Activated CD4-positive, alpha-beta T cell treated with anti-CD3 and anti-CD28 coated beads, Interleukin-2, amount 50 U/mL, for 16 hours (primary cell): ENCODE measurements at regions not wholly inside any gene's neighbourhood (a gene's known extent, or its start where the extent isn't known, plus 50 kb on each side); places are given as distances from the start of the nearest gene placed in this dataset.
A peak's percentile ranks its signal among the peaks of the same experiment; 100 is the strongest.
"Not testable (repeated sequence)": the region's sequence is repeated elsewhere in the genome, so short reads cannot be mapped to it uniquely, and the experiment has no call there.

Experiments used
- DNase-seq: peaks from one replicate; pipeline ENCODE4 v3.0.0-alpha.2; 2020

DNA sequence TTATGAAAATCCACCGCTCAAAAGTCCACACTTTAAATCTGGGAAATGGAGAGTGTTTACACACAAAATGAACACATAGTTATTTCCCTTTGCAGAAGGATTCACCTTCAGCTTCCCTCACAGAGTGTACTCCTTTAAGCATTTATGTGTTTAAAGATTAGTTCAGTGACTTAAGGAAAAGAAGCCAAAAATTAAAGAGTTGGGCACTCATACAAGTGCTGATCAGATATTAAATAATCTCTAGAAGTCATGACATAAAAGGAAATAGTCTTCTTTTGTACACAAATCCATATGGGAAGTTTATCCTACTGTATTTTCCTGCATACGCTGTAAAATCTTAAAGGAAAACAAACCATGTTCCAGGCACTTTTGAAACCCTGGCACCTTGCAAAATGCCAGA is 174.2 kb downstream of the LNPK start:
- DNase-seq, result no peak

DNA sequence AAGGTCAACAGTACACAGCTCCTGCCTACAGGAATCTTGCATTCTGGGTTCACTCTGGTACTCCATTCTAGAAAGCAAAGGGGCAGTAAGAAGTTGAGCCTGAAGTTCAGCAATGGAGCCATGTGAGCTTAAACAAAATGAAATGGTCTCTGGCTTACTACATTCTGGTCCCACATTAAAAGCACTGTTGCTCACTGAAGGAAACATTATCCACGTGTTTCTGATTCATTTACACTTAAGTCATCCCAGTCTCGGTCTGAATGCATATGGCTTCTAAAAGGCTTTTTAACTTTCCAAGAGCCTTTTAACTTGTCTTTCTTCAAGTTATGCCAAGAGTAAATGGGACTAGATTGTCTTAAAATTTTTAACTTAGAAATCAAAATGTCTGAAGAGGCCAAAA is 177.8 kb downstream of the LNPK start:
- no peak for DNase-seq

DNA sequence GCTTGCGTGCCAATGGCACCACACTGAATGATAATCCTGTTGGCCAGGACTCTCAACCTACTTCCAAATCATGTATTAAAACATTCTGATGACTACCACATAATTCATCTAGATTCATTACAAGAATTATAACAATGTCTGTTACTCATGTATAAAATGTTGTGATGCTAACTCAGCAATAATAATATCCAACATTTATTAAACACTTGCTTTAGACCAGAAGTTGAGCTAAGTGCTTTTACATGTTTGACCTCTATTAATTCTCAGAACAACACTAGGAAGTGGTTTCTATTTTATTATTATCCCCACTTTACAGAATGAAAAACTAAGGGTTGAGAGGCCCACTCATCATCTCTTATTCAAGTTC is 178.4 kb downstream of the LNPK start:
- DNase-seq, result no peak

DNA sequence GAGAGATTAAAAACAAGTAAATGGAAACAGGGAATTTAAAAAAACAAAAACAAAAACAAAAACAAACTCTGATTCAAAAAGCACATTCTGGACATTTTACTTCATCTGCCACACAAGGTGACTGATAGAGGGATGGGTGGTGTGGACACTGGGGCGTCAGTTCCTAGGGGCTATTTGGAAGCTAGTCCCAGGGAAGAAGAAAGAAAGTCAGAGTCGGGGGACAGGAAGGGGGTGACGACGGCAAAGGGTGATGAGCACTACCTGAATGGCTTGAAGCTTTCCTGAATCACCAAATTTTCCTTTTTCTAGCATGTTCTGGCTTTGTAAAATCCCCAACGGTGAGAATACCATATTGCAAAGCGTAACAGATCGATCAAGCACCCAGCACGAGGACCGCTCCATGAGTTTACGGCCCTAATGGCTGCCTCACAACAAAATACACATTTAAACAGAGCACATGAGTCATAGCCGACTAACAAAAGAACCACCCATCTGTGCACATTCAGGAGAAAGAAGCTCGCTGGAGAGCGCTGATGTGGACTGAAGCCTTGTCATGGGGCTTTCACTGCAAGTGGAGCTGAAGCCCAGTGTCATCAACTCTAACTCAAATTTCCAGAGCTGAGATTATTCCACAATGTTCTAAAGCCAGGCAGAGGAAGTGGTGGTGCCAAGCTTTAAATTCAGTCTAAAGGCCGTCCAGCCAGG is 178.9 kb downstream of the LNPK start:
- DNase-seq, result no peak

DNA sequence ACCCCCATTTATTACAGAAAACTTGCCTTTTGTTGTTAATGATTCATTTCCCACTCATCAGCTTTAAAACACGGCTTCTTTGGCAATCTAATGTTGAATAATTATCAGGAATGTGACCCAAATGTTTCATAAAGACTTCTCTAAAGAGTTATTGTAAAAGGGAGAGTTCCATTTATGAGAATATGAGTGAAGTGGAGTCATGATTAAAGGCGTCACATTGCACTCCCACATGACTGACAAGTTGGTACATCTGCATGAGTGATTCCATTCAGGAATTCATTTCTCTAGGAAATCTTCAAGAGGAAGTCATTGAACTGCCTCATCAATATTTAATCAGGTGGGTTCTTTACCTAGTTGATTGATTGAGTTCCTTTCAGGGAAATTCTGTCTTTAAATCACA is 184.8 kb downstream of the LNPK start:
- no peak for DNase-seq

DNA sequence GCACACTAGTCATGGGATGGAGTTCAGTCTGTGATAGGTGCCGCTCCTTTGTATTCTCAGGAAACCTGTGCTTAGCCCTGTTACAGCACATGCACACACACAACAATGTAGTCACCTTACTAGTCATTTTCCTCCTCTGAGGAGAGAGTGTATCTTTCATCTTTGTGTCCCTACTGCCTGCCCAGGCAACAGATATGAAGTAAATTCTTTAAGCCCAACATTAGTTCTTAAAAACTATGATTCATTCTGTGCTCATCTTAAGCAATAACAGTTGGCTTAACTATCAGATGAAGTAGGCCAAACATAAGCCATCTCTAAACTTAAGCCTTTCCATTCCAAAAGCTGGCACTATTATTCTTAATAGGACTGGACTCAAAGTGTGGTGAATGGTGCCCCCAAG is 186.5 kb downstream of the LNPK start:
- no peak for DNase-seq

DNA sequence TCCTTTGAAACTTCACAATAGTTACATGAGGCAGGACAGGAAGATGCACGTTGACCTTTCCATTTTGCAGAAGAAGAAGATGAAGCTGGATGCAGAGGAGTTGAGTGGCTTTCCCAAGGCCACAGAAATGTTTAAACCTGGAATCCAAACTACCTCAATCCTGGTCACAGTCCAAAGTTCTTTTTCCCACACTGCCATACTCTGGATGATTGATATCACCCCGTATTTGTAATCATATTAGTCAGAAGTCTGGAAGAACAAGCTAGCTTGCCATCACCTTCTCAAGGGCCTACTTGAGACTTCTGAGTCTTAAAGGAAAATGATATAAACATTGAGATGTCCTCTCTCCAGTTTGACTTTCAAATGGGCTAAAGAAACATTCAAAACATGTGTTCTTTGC is 190.1 kb downstream of the LNPK start:
- no peak for DNase-seq

DNA sequence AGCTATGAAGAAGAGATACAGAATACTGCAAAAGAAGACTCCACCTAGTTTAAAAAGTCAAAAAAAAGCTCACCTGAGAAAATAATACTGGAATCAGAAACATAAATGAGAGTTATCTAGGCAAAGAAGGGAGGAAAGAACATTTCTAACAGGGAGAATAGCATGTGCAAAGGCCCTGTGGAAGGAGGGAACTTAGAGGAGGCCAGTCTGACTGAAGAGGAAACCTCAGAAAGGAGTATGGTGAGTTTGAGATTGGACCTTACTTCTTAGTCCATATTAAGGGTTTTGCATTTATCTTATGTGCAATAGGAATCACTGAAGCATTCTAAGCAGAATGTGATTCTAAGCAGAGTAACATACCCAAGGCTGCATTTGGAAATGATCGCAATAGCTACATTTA is 193.2 kb downstream of the LNPK start:
- DNase-seq, result no peak

DNA sequence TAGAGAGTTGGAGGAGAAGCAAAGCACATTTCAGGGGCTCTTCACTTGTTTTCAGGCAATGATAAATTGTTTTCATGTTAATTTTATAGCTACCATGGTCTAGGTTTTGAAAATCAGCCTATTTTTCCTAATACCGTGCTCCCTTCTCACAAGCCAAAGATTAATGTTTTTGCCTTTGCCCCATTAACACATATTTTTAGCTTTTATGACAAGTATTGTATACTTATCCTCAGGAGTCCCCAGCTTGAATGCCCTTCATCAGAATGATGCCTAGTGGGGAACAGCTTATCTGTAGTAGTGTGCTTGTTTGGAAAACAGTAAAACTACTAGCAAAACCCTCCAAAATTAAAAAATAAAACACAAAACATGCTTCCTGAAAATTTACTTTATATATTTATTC is 194.0 kb downstream of the LNPK start:
- no peak for DNase-seq

DNA sequence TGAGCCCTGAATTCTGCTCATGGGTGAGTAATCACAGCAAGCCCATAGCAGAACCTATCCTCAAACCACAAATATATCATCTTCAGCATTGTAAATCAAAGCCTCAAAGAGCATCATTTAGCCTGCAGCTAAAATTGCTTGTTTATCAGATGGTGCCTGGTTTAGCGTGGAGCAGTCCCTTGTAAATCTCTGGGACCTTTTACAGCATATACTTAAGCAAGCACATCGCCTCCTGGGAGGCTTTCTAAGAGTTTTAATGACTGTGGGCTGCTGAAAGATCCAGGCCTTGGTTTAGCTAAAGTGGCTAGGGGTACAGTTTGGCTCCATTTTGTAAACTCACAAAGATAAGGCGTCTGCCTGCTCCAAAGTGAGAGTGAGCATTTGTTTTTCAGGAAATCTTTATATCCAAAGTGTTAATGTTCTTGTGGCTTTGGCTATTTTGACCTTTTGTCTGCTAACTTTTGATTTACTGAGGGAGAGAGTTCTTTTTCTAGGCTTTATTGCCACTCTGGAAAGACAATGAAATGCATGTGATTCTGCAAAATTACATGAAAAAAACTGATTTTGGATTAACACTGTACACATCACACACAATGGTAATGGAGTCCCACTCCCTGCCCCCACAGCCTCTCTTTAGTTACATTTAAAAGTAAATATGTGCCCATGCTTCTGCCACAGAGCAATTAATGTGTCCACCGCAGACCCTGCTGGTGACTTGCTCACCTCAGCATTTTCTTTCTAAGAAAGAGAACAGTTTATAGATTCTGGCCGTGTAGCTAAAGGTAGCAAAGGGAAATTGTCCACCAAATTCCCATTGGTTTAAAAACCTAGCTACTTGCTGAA is 194.8 kb downstream of the LNPK start:
- DNase-seq, result no peak

DNA sequence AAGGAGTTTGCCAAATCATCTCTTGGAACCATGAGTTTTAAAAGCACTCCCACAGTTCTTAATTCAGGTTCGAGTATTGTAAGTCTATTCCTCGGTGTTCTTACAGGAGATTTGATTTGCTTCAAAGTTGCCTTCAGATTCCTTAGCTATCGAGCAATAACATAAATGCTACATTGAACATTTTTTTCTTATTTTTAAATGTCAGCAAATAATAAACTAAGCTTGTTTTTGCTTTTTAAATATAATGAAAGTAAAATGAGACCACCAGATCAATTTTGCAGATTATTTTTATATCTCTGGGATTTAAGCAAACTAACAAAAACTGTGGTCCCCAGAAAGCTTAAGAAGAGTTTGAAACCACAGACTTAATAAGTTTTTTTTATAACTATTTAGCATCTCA is 195.5 kb downstream of the LNPK start:
- DNase-seq, result no peak

DNA sequence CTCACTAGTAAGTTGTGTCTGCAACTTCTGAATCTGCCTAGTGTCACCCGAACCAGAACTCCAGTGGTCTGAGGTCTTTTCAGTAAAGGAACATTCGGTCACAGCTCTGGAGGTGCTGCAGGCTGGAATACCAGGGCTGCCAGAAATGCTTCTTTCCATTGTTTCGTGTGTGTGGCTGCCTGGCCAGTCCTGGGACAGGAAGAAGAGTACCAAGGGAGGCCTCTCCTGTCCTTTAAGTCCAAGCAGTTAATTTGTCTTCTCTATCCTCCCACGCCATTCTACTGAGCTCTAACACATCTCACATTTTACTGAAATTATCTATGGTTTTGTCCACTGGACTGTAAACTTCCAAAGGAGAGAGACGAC is 196.0 kb downstream of the LNPK start:
- DNase-seq, result no peak

DNA sequence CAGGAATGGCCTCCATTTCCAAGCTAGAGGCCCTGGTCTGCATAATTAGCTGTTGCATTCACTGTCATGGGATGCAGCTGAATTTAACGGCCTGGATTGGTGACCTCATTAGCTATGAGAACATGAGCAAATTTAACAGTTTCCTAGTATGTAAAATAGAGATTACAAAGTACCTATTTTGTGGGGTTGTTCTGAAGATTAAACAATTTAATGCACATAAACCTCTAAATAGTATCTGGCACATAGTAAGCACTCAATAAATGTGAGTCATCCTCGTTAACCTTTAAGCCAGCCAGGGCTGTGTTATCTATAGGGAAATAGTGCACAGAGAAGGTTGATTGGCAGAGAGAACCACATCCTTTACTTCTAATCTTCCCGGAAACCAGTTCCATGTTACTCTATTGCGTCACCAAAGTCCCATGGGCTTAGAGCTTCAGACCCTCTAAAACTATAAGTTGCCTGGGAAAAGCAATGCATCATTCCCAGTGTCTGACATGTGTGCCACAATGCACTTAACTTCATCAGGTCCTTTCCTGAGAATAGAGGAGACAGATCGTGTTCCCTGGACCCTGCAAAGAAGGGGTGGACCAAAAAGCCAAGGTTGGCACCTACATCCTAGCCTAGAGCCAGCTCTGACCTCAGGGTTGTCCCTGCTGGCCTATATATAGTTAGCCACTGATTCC is 196.5 kb downstream of the LNPK start:
- no peak for DNase-seq

DNA sequence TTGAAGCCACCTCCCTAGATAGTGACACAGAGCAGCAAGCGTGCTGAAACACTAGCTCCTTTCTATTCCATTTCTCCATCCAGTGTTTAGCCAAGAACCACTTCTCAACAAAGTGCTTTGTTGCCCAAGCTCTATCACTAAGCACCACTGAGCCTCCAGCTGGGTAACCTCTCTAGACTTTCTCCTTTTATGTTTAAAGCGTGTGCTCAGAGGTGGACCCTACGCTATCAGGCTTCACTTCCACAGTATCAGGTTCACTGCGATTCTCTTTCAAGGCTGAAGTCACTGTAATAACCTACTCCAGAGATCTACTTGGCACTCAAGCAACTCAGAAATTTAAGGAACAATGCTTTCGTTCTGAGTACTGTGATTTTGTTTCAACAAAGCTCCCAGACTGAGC is 197.9 kb downstream of the LNPK start:
- DNase-seq, result no peak

DNA sequence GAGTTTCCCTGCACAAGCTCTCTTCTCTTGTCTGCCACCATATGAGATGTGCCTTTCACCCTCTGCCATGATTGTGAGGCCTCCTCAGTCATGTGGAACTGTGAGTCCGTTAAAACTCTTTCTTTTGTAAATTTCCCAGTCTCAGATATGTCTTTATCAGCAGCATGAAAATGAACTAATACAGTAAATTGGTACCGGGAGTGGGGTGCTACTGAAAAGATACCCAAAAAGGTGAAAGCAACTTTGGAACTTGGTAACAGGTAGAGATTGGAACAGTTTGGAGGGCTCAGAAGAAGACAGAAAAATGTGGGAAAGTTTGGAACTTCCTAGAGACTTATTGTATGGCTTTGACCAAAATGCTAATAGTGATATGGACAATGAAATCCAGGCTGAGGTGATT is 205.6 kb downstream of the LNPK start:
- not testable (repeated sequence) for DNase-seq

DNA sequence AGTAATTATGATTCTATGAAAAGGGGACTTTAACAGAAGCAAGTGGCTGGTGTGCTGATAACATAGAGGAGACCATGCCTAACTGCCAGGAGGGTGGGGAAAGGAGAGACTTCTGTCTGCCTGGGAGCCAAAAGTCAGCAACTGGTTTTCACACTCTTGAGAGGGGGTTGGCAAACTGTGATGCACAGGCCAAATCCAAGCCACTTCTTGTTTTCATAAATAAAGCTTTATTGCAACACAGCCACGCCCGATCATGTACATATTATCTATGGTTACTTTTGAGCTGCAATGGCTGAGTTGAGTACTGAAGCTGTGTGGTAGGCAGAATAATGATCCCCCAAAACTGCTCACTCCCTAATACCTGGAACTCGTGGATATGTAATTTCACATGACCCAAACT is 208.4 kb downstream of the LNPK start:
- DNase-seq, result no peak

DNA sequence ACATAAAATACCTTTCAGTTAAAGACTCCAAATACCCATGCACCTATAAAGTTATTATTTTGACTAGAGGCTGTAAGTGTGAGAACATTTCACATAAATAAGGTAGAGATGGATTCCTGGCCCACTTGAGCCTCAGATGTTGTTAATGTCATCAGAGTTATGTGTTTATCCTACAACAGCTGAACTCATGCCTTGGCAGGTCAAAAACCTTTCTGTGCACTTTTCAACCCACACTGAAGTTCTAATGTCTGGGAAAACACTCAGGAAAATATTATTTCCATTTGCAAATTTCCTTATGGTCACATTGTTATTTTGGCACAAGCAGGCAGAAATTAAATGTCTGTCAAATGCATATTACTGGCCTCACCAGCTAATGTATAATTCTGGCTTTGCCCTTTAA is 209.2 kb downstream of the LNPK start:
- DNase-seq, result no peak

DNA sequence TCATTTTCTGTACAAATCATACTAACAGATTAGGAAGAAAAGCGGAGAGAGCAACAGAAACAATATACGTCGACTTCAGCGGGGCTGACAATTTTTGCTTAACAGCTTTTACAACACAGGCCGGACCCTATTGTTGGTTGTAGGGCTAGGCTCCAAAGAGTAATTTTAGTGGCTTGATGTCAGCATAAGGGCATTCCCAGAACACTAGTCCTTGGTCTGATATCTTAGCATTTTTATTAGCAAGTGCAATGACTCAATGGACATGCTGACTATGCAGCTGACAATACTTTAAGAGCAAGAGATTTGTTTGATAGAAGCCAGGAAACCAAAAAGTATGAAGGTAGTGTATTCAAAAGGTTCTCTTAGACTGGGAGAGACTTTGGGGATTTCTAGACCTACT is 209.9 kb downstream of the LNPK start:
- no peak for DNase-seq

DNA sequence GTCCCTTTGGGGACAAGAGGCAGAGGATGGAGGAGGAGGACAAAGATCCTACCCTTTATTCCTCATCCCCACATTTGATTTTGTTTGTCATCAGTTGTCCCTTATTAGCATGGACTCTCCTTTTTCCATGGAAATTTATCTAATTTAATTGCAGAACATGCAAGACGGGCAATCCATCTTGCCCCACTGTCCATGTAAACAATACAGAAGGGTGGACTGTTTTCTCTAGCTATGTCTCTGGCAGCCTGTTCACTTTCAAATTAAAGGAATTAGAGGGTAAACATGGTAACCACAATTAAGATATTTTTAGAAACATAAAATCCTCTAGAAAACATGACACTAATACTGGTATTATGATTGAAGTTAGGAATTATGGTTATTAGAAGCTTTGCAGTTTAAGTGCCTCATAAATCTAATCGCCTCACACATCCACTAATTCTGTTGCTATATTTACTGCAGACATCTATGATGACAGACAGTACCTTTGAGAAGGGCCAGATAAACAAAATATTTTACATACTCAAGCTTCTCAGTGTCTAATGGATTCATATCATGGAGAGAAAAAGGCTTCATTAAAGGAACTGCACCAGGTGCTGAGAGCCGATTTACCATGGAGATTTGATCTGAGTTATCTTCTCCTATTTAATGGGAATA is 215.5 kb downstream of the LNPK start:
- no peak for DNase-seq

DNA sequence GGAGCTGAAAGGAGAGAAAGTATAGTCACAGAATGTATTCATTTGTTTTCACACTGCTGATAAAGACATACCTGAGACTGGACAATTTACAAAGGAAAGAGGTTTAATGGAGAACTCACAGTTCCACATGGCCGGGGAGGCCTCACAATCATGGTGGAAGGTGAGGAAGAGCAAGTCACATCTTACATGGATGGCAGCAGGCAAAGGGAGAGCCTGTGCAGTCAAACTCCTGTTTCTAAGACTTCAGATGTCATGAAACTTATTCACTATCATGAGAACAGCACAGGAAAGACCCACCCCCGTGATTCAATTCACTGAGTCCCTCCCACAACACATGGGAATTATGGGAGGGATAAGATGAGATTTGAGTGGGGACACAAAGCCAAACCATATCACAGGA is 224.7 kb downstream of the LNPK start:
- not testable (repeated sequence) for DNase-seq

DNA sequence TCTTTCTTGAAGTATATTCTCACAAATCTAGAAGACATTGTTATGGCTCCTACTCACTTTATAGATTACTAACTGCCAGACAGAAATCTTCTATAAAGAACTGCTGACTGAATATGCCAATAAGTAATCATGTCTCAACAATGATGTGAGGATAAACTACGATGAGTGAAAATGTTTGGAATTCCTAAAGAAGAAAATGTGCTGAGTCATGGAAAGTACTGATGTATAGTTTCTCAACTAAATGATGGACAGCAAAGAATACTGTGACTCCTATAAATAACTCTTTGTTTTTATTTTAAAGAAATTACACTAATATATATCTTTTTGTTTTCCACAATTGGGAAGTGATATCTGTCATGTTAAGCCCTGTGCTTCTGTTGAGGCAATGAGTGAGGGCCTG is 232.9 kb downstream of the LNPK start:
- no peak for DNase-seq

DNA sequence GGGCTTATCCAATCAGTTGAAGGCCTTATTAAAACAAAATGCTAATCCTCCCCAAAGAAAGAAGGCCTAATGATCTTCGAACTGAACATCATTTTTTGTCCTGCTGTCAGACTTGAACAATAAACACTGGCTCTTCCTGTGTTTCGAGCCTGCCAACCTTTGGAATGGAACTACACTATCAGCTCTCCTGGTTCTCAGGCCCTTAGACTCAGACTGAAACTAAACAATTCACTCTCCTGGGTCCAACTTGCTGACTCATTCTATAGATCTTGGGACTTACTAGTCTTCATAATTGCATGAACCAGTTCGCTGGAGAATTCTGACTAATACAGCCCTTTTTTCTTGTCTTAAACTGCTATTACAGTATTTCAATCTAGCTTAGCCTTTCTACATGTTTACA is 235.2 kb downstream of the LNPK start:
- DNase-seq, result peak; percentile 6

DNA sequence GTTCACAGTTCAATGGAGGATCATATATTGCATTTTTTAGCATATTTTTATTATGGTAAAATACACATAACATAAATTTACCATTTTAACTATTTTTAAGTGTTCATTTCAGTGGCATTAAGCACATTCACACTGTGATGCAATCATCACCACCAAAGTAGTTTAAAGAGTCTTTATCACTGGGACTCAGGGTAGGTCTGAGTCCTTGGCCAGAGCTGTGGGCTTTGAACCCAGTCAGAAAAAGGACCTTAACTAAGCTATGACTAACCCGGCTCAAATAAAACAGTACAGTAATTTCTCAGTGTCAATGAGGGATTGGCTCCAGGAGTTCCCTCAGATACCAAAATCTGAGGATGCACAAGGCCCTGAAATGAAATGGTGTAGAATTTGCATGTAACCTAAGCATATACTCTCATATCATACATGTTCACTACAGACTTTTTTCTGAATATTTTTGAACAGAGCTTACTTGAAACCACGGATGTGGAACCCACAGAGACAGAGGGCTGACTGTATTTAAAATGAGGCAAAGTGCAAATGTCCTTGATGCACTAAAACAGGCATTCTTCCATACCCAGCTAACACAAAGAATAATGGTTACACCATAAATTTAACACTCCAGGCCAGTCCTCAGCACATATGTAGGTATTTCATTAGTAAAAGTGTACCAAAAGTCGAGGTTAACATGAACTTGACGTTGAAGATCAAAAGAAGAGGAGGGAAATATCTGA is 246.2 kb downstream of the LNPK start:
- DNase-seq, result no peak
